ENCODE measurements at regions not wholly inside any gene's neighbourhood (a gene's known extent, or its start where the extent isn't known, plus 50 kb on each side); places are given as distances from the start of the nearest gene placed in this dataset.

- H2AK5ac ChIP-seq (ENCODE audit: low read depth, low read length), result no peak overlapping the region
- TF ChIP-seq SAP30 (IDR thresholded peaks at IDR 0.05; ENCODE audit: insufficient read depth, insufficient replicate concordance, low read length), result no peak
- TF ChIP-seq BACH1 (IDR thresholded peaks at IDR 0.05; ENCODE audit: low read length), result no peak
- no peak for TF ChIP-seq EP300 (IDR thresholded peaks at IDR 0.05; ENCODE audit: borderline replicate concordance in 1 of 2, low read depth in 2 of 2, low read length in 2 of 2)
- no peak for TF ChIP-seq TCF12 (IDR thresholded peaks at IDR 0.05; ENCODE audit: low read depth, low read length)
- no peak for TF ChIP-seq SIX5 (IDR thresholded peaks at IDR 0.05; ENCODE audit: low read depth, low read length)
- no peak for TF ChIP-seq CHD2 (IDR thresholded peaks at IDR 0.05; ENCODE audit: low read length)
- TF ChIP-seq TBP (IDR thresholded peaks at IDR 0.05; ENCODE audit: low read depth, low read length), result no peak
- TF ChIP-seq TEAD4 (IDR thresholded peaks at IDR 0.05; ENCODE audit: low read depth, low read length), result no peak
- TF ChIP-seq CTBP2 (IDR thresholded peaks at IDR 0.05; ENCODE audit: borderline replicate concordance, insufficient read depth, insufficient read length, low read length), result no peak
- TF ChIP-seq CREB1 (IDR thresholded peaks at IDR 0.05), result no peak
- TF ChIP-seq RAD21 (IDR thresholded peaks at IDR 0.05 in 1 of 2, conservative IDR thresholded peaks at IDR 0.05 in 1 of 2; ENCODE audit: low read depth in 2 of 2, low read length in 2 of 2), result no peak
- no peak for TF ChIP-seq SP2 (IDR thresholded peaks at IDR 0.05; ENCODE audit: low read length)
- no peak for TF ChIP-seq NRF1 (IDR thresholded peaks at IDR 0.05; ENCODE audit: low read depth, low read length)
- no peak for TF ChIP-seq MAX (IDR thresholded peaks at IDR 0.05)
- no peaks in the 10 kb centered on the region for H3K27me3 ChIP-seq (replicated peaks in 1 of 4; ENCODE audit: control insufficient read depth in 3 of 4, extremely low read depth in 1 of 4, insufficient read depth in 3 of 4, low read length in 3 of 4)
- 87% methylated on average over 2 of the region's 2 CpGs; no CpG with 5 or more reads in 1 of the 2 experiments for WGBS, 2 experiments (ENCODE audit: extremely low coverage in 1 of 2, insufficient coverage in 1 of 2, insufficient read length in 1 of 2, insufficient replicate concordance in 2 of 2, low coverage in 1 of 2, low lambda C conversion rate in 2 of 2, missing lambda C conversion rate in 1 of 2)
- FAIRE-seq, result no peak
- H3K27ac ChIP-seq (ENCODE audit: low read depth, low read length), result no peak overlapping the region
- H3K9me3 ChIP-seq (ENCODE audit: insufficient read depth in 2 of 2, low read depth in 1 of 2, low read length in 1 of 2), result no peaks in the 10 kb centered on the region
- no peak overlapping the region for H2AFZ ChIP-seq (ENCODE audit: low read length)
- no peak overlapping the region for H2BK12ac ChIP-seq (ENCODE audit: low read depth, low read length)
- H4K5ac ChIP-seq (ENCODE audit: insufficient read length, low read depth, low read length), result no peak overlapping the region
- H3K79me1 ChIP-seq (ENCODE audit: low read depth, low read length), result no peaks in the 10 kb centered on the region
- H3K14ac ChIP-seq (ENCODE audit: insufficient read length), result no peak overlapping the region
- H2BK5ac ChIP-seq (ENCODE audit: low read depth, low read length), result no peak overlapping the region
- no peaks in the 10 kb centered on the region for H3K23me2 ChIP-seq (ENCODE audit: low read depth, low read length)
- H3K56ac ChIP-seq (replicated peaks; ENCODE audit: insufficient read length, low read depth, low read length), result no peak overlapping the region
- CTCF ChIA-PET (ENCODE audit: partially characterized antibody), result no interaction called here
- no peak overlapping the region for H4K8ac ChIP-seq (ENCODE audit: extremely low read depth, insufficient read depth, low read length)
- H2BK15ac ChIP-seq (ENCODE audit: low read length), result no peak overlapping the region
- H3K4me1 ChIP-seq (replicated peaks in 1 of 4; ENCODE audit: control insufficient read depth in 3 of 4, insufficient read depth in 4 of 4, low read length in 3 of 4), result peaks cover 0 to 3% (median 0%) of the 10 kb centered on the region in 4 experiments; a peak in 1 of 7 replicates
- no peaks in the 10 kb centered on the region for H3K36me3 ChIP-seq (ENCODE audit: control insufficient read depth in 2 of 4, insufficient read depth in 4 of 4, low read length in 3 of 4)
- no peak overlapping the region for H3K4ac ChIP-seq (replicated peaks; ENCODE audit: insufficient read length, low read depth, low read length)
- POLR2A ChIA-PET (ENCODE audit: partially characterized antibody), result no interaction called here
- H2BK120ac ChIP-seq (replicated peaks; ENCODE audit: low read depth, low read length), result no peak overlapping the region
- H4K20me1 ChIP-seq (replicated peaks in 1 of 2; ENCODE audit: control insufficient read depth in 1 of 2, insufficient read depth in 2 of 2, low read length in 2 of 2), result no peaks in the 10 kb centered on the region
- no peak overlapping the region for H3K4me3 ChIP-seq (ENCODE audit: extremely low read depth in 1 of 4, insufficient read depth in 2 of 4, low read depth in 3 of 4, low read length in 4 of 4)
- no peak overlapping the region for H3K23ac ChIP-seq (ENCODE audit: insufficient read length)
- H2BK20ac ChIP-seq (ENCODE audit: low read length), result no peak overlapping the region
- no peak overlapping the region for H3K4me2 ChIP-seq (ENCODE audit: insufficient read depth in 1 of 2, low read depth in 2 of 2, low read length in 2 of 2)
- no peak overlapping the region for H3K18ac ChIP-seq (ENCODE audit: extremely low read depth, low read length)
- H4K91ac ChIP-seq (replicated peaks; ENCODE audit: insufficient read length, low read length), result no peak overlapping the region
- no peaks in the 10 kb centered on the region for H3K79me2 ChIP-seq (ENCODE audit: control insufficient read depth in 1 of 2, insufficient read depth in 2 of 2, low read length in 2 of 2)
- no peak for DNase-seq (ENCODE audit: low read depth in 1 of 2, low spot score in 2 of 2)
- H3K9ac ChIP-seq (replicated peaks in 1 of 4; ENCODE audit: extremely low read depth in 1 of 4, low read depth in 3 of 4, low read length in 3 of 4), result no peak overlapping the region
Measured at GRCh38 chr10:107754814-107755213, 590.3 kb upstream of the SORCS1 start.
